Gastroesophageal sphincter (tissue), 4 donors: ENCODE measurements at regions not wholly inside any gene's neighbourhood (a gene's known extent, or its start where the extent isn't known, plus 50 kb on each side); places are given as distances from the start of the nearest gene placed in this dataset.

Experiments
- ATAC-seq: fragments of 150-250 bp; one replicate; pipeline ENCODE4 v1.9.1; 2016; ENCODE audit warnings: mild to moderate bottlenecking, moderate library complexity
- H3K27ac ChIP-seq, 4 donors: fragments of 200-600 bp; sonication (generic) in 3 of 4; 1 replicate in 3 of 4; 2 replicates in 1 of 4; pipeline ENCODE4 v1.5.1; 2016 to 2019
- H3K27me3 ChIP-seq: fragments of 200-600 bp; sonication (generic); one replicate; pipeline ENCODE4 v1.5.1; 2019
- H3K36me3 ChIP-seq, 2 donors: fragments of 200-600 bp; sonication (generic); one replicate each; pipeline ENCODE4 v1.5.1; 2019; ENCODE audit warnings: control low read depth in 1 of 2
- H3K4me1 ChIP-seq, 3 donors: fragments of 200-600 bp; sonication (generic); 1 replicate in 2 of 3; 2 replicates in 1 of 3; pipeline ENCODE4 v1.5.1; 2016 to 2019; ENCODE audit warnings: control low read depth in 2 of 3
- H3K4me3 ChIP-seq, 2 donors: fragments of 200-600 bp; sonication (generic); one replicate each; pipeline ENCODE4 v1.5.1; 2019; ENCODE audit warnings: mild to moderate bottlenecking in 1 of 2, moderate library complexity in 1 of 2
- H3K9me3 ChIP-seq, 3 donors: fragments of 200-600 bp; sonication (generic); one replicate each; pipeline ENCODE4 v1.5.1; 2017 to 2019; ENCODE audit warnings: control low read depth in 2 of 3
- CTCF ChIP-seq, 4 experiments: fragments of 200-600 bp in 2 of 4; fragments of 450-650 bp in 2 of 4; sonication (generic) in 1 of 4; IDR thresholded peaks; one replicate each; pipeline ENCODE4 v1.5.1; 2017 to 2019; ENCODE audit warnings: antibody characterized with exemption in 4 of 4, mild to moderate bottlenecking in 2 of 4, moderate library complexity in 2 of 4
- EP300 ChIP-seq: sonication (generic); formaldehyde crosslinking; IDR thresholded peaks from one replicate; pipeline ENCODE4 v1.6.1; 2017; ENCODE audit warnings: antibody characterized with exemption, mild to moderate bottlenecking
- POLR2A ChIP-seq, 2 donors: fragments of 450-650 bp; IDR thresholded peaks; one replicate each; pipeline ENCODE4 v1.6.1; 2017; ENCODE audit warnings: antibody characterized with exemption in 2 of 2, mild to moderate bottlenecking in 2 of 2, moderate library complexity in 1 of 2
- POLR2AphosphoS5 ChIP-seq: sonication (generic); formaldehyde crosslinking; IDR thresholded peaks from one replicate; pipeline ENCODE4 v1.6.1; 2017; ENCODE audit warnings: antibody characterized with exemption
- WGBS, 2 donors: methylation state at CpG; one replicate each; pipeline ENCODE4 v1.1.5; 2018; ENCODE audit warnings: low coverage in 1 of 2; 5-methylcytosine and 5-hydroxymethylcytosine counted together

GRCh38 chr2:502831-503230, 174.4 kb downstream of the TMEM18 start:
- no peak overlapping the region for H3K4me3 ChIP-seq
- H3K9me3 ChIP-seq = no peaks in the 10 kb centered on the region
- H3K4me1 ChIP-seq = no peaks in the 10 kb centered on the region
- H3K36me3 ChIP-seq = no peaks in the 10 kb centered on the region
- H3K27ac ChIP-seq = no peak overlapping the region
- H3K27me3 ChIP-seq = peaks cover 36% of the 10 kb centered on the region
- whole genome bisulfite sequencing, 2 donors = 89 to 91% methylated on average over 13 to 16 of the region's 35 CpGs
- ATAC-seq = no peak
- TF ChIP-seq POLR2A (IDR thresholded peaks at IDR 0.05) (no peak), POLR2AphosphoS5 (no peak), EP300 (no peak), CTCF (IDR thresholded peaks at IDR 0.05) (no peak)

- H3K27me3 ChIP-seq = peaks cover 47% of the 10 kb centered on the region
Observed at GRCh38 chr2:501667-502066, 175.5 kb downstream of the TMEM18 start.

GRCh38 chr2:501130-501529, 176.1 kb downstream of the TMEM18 start:
- H3K27me3 ChIP-seq = peaks cover 52% of the 10 kb centered on the region
- H3K36me3 ChIP-seq = no peaks in the 10 kb centered on the region
- no peak overlapping the region for H3K4me3 ChIP-seq
- H3K27ac ChIP-seq = no peak overlapping the region
- H3K4me1 ChIP-seq = no peaks in the 10 kb centered on the region
- no peaks in the 10 kb centered on the region for H3K9me3 ChIP-seq
- WGBS, 2 donors = 44 to 45% methylated on average over 4 to 5 of the region's 5 CpGs
- ATAC-seq = no peak
- TF ChIP-seq CTCF (IDR thresholded peaks at IDR 0.05) (no peak), POLR2A (IDR thresholded peaks at IDR 0.05) (no peak), POLR2AphosphoS5 (no peak), EP300 (no peak)

More at GRCh38 chr2:501667-502066, 175.5 kb downstream of the TMEM18 start:
- Histone ChIP-seq H3K4me1 (no peaks in the 10 kb centered on the region), H3K4me3 (no peak overlapping the region), H3K9me3 (no peaks in the 10 kb centered on the region), H3K36me3 (no peaks in the 10 kb centered on the region), H3K27ac (no peak overlapping the region)
- TF ChIP-seq POLR2AphosphoS5 (no peak), EP300 (no peak), POLR2A (IDR thresholded peaks at IDR 0.05) (no peak), CTCF (IDR thresholded peaks at IDR 0.05) (no peak)
- WGBS, 2 donors = 78 to 82% methylated on average over 4 to 6 of the region's 8 CpGs
- ATAC-seq = no peak

DNA sequence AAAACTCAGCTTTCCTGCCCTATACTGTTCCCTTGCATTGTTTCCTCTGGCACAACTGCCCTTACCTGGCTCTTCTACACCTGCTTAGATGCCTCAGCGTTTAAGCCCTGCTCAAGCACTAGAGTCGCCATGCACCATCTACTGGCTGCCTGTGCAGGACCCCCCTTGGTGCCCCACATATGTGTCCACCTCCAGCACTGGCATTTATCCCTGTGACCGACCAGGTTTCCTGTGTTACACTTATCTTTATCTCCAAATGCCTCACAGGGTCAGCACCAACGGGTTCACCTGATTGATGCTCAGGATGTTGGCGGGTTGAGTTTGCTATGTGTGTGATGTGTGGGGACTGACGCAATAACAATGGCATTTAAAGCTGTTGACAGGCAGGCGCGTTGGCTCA, 177.5 kb downstream of the TMEM18 start:
- no peak for TF ChIP-seq CTCF (IDR thresholded peaks at IDR 0.05)
- no peak for TF ChIP-seq POLR2A (IDR thresholded peaks at IDR 0.05)
- no peak for TF ChIP-seq EP300
- no peak for TF ChIP-seq POLR2AphosphoS5
- WGBS, 2 donors = 70 to 95% methylated on average over 4 to 6 of the region's 8 CpGs
- no peaks in the 10 kb centered on the region for H3K4me1 ChIP-seq
- no peaks in the 10 kb centered on the region for H3K36me3 ChIP-seq
- peaks cover 53% of the 10 kb centered on the region for H3K27me3 ChIP-seq
- H3K4me3 ChIP-seq = no peak overlapping the region
- no peak overlapping the region for H3K27ac ChIP-seq
- no peak for ATAC-seq
- no peaks in the 10 kb centered on the region for H3K9me3 ChIP-seq

GRCh38 chr2:498493-499178, 178.6 kb downstream of the TMEM18 start:
- Histone ChIP-seq H3K27me3 (peaks cover 53% of the 10 kb centered on the region), H3K9me3 (no peaks in the 10 kb centered on the region), H3K36me3 (no peaks in the 10 kb centered on the region), H3K4me3 (no peak overlapping the region), H3K4me1 (no peaks in the 10 kb centered on the region), H3K27ac (no peak overlapping the region)
- ATAC-seq = no peak
- TF ChIP-seq POLR2A (IDR thresholded peaks at IDR 0.05) = no peak
- TF ChIP-seq EP300 = no peak
- no peak for TF ChIP-seq CTCF (IDR thresholded peaks at IDR 0.05)
- no peak for TF ChIP-seq POLR2AphosphoS5
- 74 to 78% methylated on average over 4 to 10 of the region's 10 CpGs for WGBS, 2 donors
